ENCODE measurements at regions not wholly inside any gene's neighbourhood (a gene's known extent, or its start where the extent isn't known, plus 50 kb on each side); places are given as distances from the start of the nearest gene placed in this dataset.

DNA sequence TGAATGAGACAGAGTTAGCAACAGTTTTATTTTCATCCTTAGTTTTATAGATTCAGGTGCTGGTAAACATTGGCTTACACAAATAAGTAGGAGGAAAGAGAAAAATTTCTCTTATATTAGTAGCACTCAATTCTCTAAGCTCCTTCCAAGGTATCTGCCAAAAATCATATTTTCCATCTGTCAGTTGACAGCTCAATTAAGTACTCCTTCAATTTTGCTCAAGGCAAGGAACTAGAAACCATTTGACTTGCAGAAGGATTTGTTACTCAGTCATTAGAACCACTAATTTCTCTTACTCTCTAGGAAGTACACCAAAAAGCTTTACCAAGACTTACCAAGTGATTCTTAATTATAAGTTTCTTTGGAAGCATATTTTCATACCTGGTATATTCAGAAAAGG is 101.4 kb upstream of the ATP8B1 start:
- DNase-seq (ENCODE audit: low read depth): no peak
- TF ChIP-seq, protein P1, sequence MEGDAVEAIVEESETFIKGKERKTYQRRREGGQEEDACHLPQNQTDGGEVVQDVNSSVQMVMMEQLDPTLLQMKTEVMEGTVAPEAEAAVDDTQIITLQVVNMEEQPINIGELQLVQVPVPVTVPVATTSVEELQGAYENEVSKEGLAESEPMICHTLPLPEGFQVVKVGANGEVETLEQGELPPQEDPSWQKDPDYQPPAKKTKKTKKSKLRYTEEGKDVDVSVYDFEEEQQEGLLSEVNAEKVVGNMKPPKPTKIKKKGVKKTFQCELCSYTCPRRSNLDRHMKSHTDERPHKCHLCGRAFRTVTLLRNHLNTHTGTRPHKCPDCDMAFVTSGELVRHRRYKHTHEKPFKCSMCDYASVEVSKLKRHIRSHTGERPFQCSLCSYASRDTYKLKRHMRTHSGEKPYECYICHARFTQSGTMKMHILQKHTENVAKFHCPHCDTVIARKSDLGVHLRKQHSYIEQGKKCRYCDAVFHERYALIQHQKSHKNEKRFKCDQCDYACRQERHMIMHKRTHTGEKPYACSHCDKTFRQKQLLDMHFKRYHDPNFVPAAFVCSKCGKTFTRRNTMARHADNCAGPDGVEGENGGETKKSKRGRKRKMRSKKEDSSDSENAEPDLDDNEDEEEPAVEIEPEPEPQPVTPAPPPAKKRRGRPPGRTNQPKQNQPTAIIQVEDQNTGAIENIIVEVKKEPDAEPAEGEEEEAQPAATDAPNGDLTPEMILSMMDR (IDR thresholded peaks at IDR 0.05; ENCODE audit: insufficient read depth, low read depth, low read length, missing control alignments): no peak
- H3K4me3 ChIP-seq (ENCODE audit: low read depth, low read length): no peak overlapping the region

DNA sequence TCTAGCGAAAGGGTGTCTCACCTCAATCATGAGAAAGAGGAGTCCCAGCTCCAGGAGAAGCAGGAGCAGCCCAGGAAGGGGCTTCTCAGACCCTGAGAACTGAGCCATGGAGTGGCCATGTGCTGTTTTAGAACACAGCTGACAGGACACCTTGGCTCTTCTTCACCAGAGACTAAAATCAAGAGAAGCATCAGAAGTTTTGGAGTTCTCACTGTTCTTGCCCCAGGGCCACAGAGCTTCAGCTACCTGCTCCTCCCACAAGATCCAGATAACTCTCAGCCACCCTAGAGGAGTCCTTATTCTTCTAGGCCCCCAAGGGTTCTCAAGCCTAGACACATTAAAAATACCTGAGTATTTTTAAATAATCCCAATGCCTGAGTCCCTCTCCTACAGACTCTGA is 99.6 kb upstream of the ATP8B1 start:
- no peak for DNase-seq (ENCODE audit: low read depth)
- TF ChIP-seq, protein P1 (IDR thresholded peaks at IDR 0.05; ENCODE audit: insufficient read depth, low read depth, low read length, missing control alignments): no peak
- H3K4me3 ChIP-seq (ENCODE audit: low read depth, low read length): no peak overlapping the region

DNA sequence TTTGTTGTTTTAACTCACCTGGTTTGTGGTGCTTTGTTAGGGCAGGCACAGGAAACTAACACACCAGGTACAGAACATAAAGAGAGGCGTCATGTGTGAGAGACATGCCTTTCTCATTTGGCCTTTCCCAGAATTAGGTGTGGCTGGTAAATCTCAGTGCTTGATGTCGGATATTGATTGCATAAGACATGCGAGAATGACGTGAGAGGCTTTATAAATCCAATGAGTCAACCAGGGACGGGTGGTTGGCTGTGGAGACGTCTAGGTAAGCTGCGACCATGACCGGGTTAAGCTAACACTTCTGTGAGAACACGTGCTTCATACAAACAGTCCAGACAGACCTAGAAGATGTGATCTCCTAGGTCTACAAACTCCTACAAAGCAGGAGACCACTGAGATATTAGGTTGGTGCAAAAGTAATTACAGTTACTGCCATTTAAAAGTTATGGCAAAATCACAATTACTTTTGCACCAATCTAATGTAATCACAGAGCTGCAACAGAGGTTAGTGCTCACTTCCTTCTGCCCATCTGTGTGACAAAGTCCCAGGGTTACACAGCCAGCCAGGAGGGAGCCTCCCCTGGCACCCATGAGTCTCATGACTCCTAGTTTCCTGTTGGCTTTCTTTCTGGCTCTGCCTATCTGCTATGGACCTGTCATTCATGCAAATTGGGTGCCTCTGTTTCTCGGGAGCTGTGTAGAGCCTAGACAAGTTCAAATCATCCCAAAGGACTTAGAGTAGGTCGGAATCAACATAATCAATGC is 98.9 kb upstream of the ATP8B1 start:
- DNase-seq (ENCODE audit: low read depth): no peak
- no peak overlapping the region for H3K4me3 ChIP-seq (ENCODE audit: low read depth, low read length)

GRCh38 chr18:57900906-57901435 is 97.9 kb upstream of the ATP8B1 start:
- TF ChIP-seq, protein P1 (IDR thresholded peaks at IDR 0.05; ENCODE audit: insufficient read depth, low read depth, low read length, missing control alignments): no peak
- H3K4me3 ChIP-seq (ENCODE audit: low read depth, low read length): no peak overlapping the region
- DNase-seq (ENCODE audit: low read depth): no peak

More for the DNA sequence above, 98.9 kb upstream of the ATP8B1 start:
- TF ChIP-seq, protein P1 (IDR thresholded peaks at IDR 0.05; ENCODE audit: insufficient read depth, low read depth, low read length, missing control alignments): no peak

DNA sequence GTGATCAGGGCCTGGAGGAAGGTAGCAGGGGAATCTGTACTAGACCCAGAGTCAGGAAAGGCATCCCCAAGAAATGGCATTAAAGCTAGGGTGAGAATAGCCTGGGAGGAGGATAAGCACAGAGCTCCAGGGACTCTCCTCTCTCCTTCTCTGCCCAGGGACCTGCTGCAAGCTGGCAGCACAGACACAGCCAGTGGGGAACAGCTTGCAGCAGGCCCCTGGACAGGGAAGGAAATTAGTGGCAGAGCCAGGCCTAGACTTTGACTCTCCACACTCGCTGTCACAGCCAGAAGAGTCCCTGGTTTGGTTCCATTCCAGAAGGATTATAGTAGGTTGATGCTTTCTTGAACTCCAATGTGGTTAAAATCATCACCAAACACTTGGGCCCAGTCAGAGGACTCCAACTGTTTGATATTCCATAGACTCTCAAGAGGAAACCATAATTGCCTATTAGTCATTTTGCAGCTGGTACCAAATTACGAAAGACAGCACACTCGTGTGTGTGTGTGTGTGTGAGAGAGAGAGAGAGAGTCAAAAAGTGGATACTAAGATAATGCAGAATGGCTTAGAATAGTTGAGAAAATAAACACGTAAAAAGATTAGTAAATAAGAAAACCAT is 95.5 kb upstream of the ATP8B1 start:
- DNase-seq (ENCODE audit: low read depth): no peak
- TF ChIP-seq, protein P1 (IDR thresholded peaks at IDR 0.05; ENCODE audit: insufficient read depth, low read depth, low read length, missing control alignments): no peak
- no peak overlapping the region for H3K4me3 ChIP-seq (ENCODE audit: low read depth, low read length)

DNA sequence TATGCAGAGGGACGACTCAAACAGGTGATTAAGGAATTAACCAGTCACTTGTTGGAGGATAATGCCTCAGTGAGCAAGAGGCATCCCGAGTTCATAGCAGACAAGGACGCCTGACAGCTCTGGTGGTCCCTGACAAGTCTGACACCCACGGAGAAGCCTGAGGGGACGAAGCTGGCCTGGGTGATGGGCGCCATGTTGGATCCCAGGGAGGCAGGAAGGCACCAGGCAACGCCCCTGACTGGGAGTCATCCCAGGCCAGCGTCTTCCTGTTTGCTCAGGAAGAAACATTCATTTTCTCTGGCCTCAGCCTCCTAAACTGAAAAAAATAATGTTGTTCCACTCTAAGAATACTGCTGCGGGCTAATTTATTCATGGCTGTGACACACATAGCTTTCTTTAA is 92.1 kb upstream of the ATP8B1 start:
- TF ChIP-seq, protein P1 (IDR thresholded peaks at IDR 0.05; ENCODE audit: insufficient read depth, low read depth, low read length, missing control alignments): no peak
- H3K4me3 ChIP-seq (ENCODE audit: low read depth, low read length): no peak overlapping the region
- no peak for DNase-seq (ENCODE audit: low read depth)
